Trophoblast cell (in vitro differentiated cells and primary cell): ENCODE measurements at regions not wholly inside any gene's neighbourhood (a gene's known extent, or its start where the extent isn't known, plus 50 kb on each side); places are given as distances from the start of the nearest gene placed in this dataset.
A peak's percentile ranks its signal among the peaks of the same experiment; 100 is the strongest.

ENCODE experiments used
- DNase-seq, 2 donors: peaks; one replicate each; pipeline ENCODE4 v3.0.0-alpha.2; 2016
- H2AFZ ChIP-seq: 2 replicates; pipeline ENCODE4 v1.6.1; 2013; ENCODE audit warnings: low read length, moderate library complexity, mild to moderate bottlenecking; ENCODE audit not compliant: insufficient read depth, poor library complexity
- H2AK5ac ChIP-seq: 2 replicates; pipeline ENCODE4 v1.6.1; 2013; ENCODE audit warnings: mild to moderate bottlenecking, low read length
- H2BK120ac ChIP-seq: 2 replicates; pipeline ENCODE4 v1.6.1; 2013; ENCODE audit warnings: low read length, mild to moderate bottlenecking, moderate library complexity; ENCODE audit not compliant: insufficient read depth, poor library complexity
- H2BK12ac ChIP-seq: 2 replicates; pipeline ENCODE4 v1.6.1; 2013; ENCODE audit warnings: mild to moderate bottlenecking, low read length, moderate library complexity
- H2BK5ac ChIP-seq: 2 replicates; pipeline ENCODE4 v1.6.1; 2013; ENCODE audit warnings: low read length, low read depth, moderate library complexity, mild to moderate bottlenecking; ENCODE audit not compliant: poor library complexity
- H3K14ac ChIP-seq: 2 replicates; pipeline ENCODE4 v1.6.1; 2013; ENCODE audit warnings: mild to moderate bottlenecking, low read length
- H3K18ac ChIP-seq: 2 replicates; pipeline ENCODE4 v1.6.1; 2013; ENCODE audit warnings: mild to moderate bottlenecking, low read length
- H3K23ac ChIP-seq: 2 replicates; pipeline ENCODE4 v1.6.1; 2013; ENCODE audit warnings: low read length
- H3K27ac ChIP-seq: 2 replicates; pipeline ENCODE4 v1.5.1; 2013; ENCODE audit warnings: low read depth, mild to moderate bottlenecking, inconsistent platforms, low read length, moderate library complexity
- H3K27me3 ChIP-seq: 2 replicates; pipeline ENCODE4 v1.6.1; 2013; ENCODE audit warnings: inconsistent platforms, mild to moderate bottlenecking, low read length, moderate library complexity; ENCODE audit not compliant: insufficient read depth
- H3K36me3 ChIP-seq, 2 experiments: 1 replicate in 1 of 2; 2 replicates in 1 of 2; pipeline ENCODE4 v1.6.1; 2013; ENCODE audit warnings: low read length in 2 of 2, mild to moderate bottlenecking in 2 of 2, moderate library complexity in 1 of 2; ENCODE audit not compliant: insufficient read depth in 2 of 2, control insufficient read depth in 1 of 2
- H3K4ac ChIP-seq: 2 replicates; pipeline ENCODE4 v1.6.1; 2013; ENCODE audit warnings: low read depth, mild to moderate bottlenecking, low read length, moderate library complexity
- H3K4me1 ChIP-seq, 2 experiments: 1 replicate in 1 of 2; 2 replicates in 1 of 2; pipeline ENCODE4 v1.6.1; 2013; ENCODE audit warnings: low read length in 2 of 2, mild to moderate bottlenecking in 2 of 2, moderate library complexity in 1 of 2; ENCODE audit not compliant: insufficient read depth in 2 of 2, control insufficient read depth in 1 of 2
- H3K4me2 ChIP-seq: 2 replicates; pipeline ENCODE4 v1.6.1; 2013; ENCODE audit warnings: inconsistent platforms, mild to moderate bottlenecking, low read length, moderate library complexity
- H3K4me3 ChIP-seq: 2 replicates; pipeline ENCODE4 v1.5.1; 2013; ENCODE audit warnings: mild to moderate bottlenecking, low read depth, low read length, inconsistent platforms
- H3K79me1 ChIP-seq: one replicate; pipeline ENCODE4 v1.6.1; 2013; ENCODE audit warnings: low read length
- H3K79me2 ChIP-seq: 2 replicates; pipeline ENCODE4 v1.6.1; 2013; ENCODE audit warnings: low read length, mild to moderate bottlenecking; ENCODE audit not compliant: control insufficient read depth, insufficient read depth, poor library complexity
- H3K9ac ChIP-seq: 2 replicates; pipeline ENCODE4 v1.6.1; 2013; ENCODE audit warnings: mild to moderate bottlenecking, low read length
- H3K9me3 ChIP-seq: 2 replicates; pipeline ENCODE4 v1.6.1; 2013; ENCODE audit warnings: low read depth, mild to moderate bottlenecking, control low read depth, inconsistent platforms, low read length; ENCODE audit not compliant: insufficient read depth
- H4K12ac ChIP-seq: 2 replicates; pipeline ENCODE4 v1.6.1; 2013; ENCODE audit warnings: low read depth, mild to moderate bottlenecking, low read length, moderate library complexity
- H4K8ac ChIP-seq: 2 replicates; pipeline ENCODE4 v1.6.1; 2013; ENCODE audit warnings: low read depth, mild to moderate bottlenecking, low read length, moderate library complexity
- H4K91ac ChIP-seq: one replicate; pipeline ENCODE4 v1.6.1; 2013; ENCODE audit warnings: low read depth, mild to moderate bottlenecking, low read length, moderate library complexity
- WGBS: extraction: QIAGEN DNeasy Blood & Tissue Kit; methylation state at CpG from one replicate; pipeline ENCODE4 v1.1.7; 2013; ENCODE audit warnings: missing lambda C conversion rate; ENCODE audit not compliant: insufficient read length, insufficient coverage; ENCODE audit errors: extremely low coverage; 5-methylcytosine and 5-hydroxymethylcytosine counted together

DNA sequence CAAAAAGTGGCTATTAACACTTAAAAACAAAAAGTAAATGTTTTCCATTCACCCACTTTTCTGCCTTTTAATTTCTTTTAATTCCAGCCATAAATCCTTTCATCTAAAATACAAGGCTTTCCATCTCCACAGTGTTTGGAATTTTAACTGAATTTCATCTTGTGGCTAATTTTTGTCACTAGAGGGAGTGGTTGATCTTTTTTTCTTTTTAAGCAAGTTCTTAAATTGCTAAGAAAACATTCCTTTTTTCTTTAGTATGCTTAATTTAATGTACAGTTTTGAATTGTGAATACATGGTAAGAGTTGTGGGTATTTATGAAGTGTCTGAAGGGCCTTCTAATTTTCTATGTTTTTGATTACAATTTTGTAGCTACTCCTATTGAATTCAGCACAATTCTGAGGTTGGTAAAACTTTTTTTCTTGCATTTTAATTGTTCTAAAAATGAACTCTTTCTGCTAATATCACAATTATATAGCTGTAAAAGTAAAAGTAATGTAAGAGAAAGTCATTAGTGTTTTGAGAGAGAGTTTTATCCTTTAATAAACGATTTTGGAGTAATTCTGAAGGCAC lies 54.9 kb upstream of the ANK3 start:
- Histone ChIP-seq H3K27ac (no peak overlapping the region), H3K79me1 (peaks cover 3% of the 10 kb centered on the region), H2BK120ac (no peak overlapping the region), H3K27me3 (no peaks in the 10 kb centered on the region), H3K4me3 (no peak overlapping the region), H3K14ac (no peak overlapping the region), H3K18ac (no peak overlapping the region), H4K91ac (no peak overlapping the region), H4K12ac (no peak overlapping the region), H3K4me1 (peaks cover 2 to 6% of the 10 kb centered on the region in 2 experiments), H2BK5ac (no peak overlapping the region), H4K8ac (no peak overlapping the region), H3K4me2 (no peak overlapping the region), H2BK12ac (no peak overlapping the region), H2AK5ac (no peak overlapping the region), H2AFZ (no peak overlapping the region), H3K9ac (no peak overlapping the region), H3K4ac (no peak overlapping the region), H3K79me2 (no peaks in the 10 kb centered on the region), H3K9me3 (no peaks in the 10 kb centered on the region), H3K23ac (no peak overlapping the region), H3K36me3 (no peaks in the 10 kb centered on the region)
- DNase-seq, result peak in 1 of 2 donors; percentile 67
- WGBS, result no CpG with 5 or more reads among the region's 1 CpG

- H3K4me1 ChIP-seq, result peaks cover 2 to 6% of the 10 kb centered on the region in 2 experiments
- H3K27ac ChIP-seq, result no peak overlapping the region
- H3K9ac ChIP-seq, result no peak overlapping the region
- no peak overlapping the region for H3K14ac ChIP-seq
- no peak overlapping the region for H3K23ac ChIP-seq
- no peak overlapping the region for H4K91ac ChIP-seq
- no peak overlapping the region for H2AK5ac ChIP-seq
- H3K79me1 ChIP-seq, result peaks cover 3% of the 10 kb centered on the region
- no peak overlapping the region for H2BK120ac ChIP-seq
- no peak overlapping the region for H2AFZ ChIP-seq
- H3K36me3 ChIP-seq, result no peaks in the 10 kb centered on the region
- WGBS, result no CpG with 5 or more reads among the region's 3 CpGs
- no peak overlapping the region for H3K4me2 ChIP-seq
- no peak overlapping the region for H3K4ac ChIP-seq
- no peak overlapping the region for H3K4me3 ChIP-seq
- no peaks in the 10 kb centered on the region for H3K27me3 ChIP-seq
- H2BK12ac ChIP-seq, result no peak overlapping the region
- DNase-seq, result no peak
- no peak overlapping the region for H2BK5ac ChIP-seq
- no peaks in the 10 kb centered on the region for H3K79me2 ChIP-seq
- H3K18ac ChIP-seq, result no peak overlapping the region
- H4K8ac ChIP-seq, result no peak overlapping the region
- H4K12ac ChIP-seq, result no peak overlapping the region
- no peaks in the 10 kb centered on the region for H3K9me3 ChIP-seq
These were observed 53.7 kb upstream of the ANK3 start for GRCh38 chr10:60443346-60443745.

DNA sequence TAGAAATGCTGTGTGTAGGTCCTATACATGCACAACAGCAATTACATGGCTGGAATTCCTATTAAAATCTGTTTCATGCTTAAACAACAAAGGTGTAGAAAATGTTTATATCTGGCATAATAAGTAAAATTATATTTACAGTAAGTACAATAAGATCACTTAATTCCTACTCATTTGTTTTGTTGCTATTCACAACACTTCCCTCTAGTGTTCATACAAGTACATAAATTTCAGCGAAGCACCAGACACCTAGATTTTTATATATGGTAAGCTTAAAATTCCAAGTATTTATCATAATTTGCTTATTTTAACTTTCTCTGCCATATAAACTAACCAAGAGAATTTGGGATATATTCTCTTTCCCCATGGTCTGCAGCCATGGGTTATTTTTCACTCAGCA lies 51.8 kb upstream of the ANK3 start:
- Histone ChIP-seq H3K4me1 (peaks cover 0 to 2% of the 10 kb centered on the region in 2 experiments), H2AK5ac (no peak overlapping the region), H4K12ac (no peak overlapping the region), H4K8ac (no peak overlapping the region), H3K4ac (no peak overlapping the region), H3K14ac (no peak overlapping the region), H2BK120ac (no peak overlapping the region), H2BK5ac (no peak overlapping the region), H3K9me3 (no peaks in the 10 kb centered on the region), H3K4me3 (no peak overlapping the region), H3K23ac (no peak overlapping the region), H3K4me2 (no peak overlapping the region), H3K79me2 (no peaks in the 10 kb centered on the region), H3K27me3 (no peaks in the 10 kb centered on the region), H2AFZ (no peak overlapping the region), H3K79me1 (no peaks in the 10 kb centered on the region), H3K27ac (no peak overlapping the region), H2BK12ac (no peak overlapping the region), H3K18ac (no peak overlapping the region), H3K9ac (no peak overlapping the region), H4K91ac (no peak overlapping the region), H3K36me3 (no peaks in the 10 kb centered on the region)
- WGBS, result no CpG with 5 or more reads among the region's 1 CpG
- peak in 1 of 2 donors; percentile 12 for DNase-seq

- H2AK5ac ChIP-seq, result no peak overlapping the region
- H3K79me1 ChIP-seq, result no peaks in the 10 kb centered on the region
- no peaks in the 10 kb centered on the region for H3K27me3 ChIP-seq
- no peak overlapping the region for H4K8ac ChIP-seq
- DNase-seq, result no peak
- H3K18ac ChIP-seq, result no peak overlapping the region
- H3K23ac ChIP-seq, result no peak overlapping the region
- no peaks in the 10 kb centered on the region for H3K36me3 ChIP-seq
- no peak overlapping the region for H2AFZ ChIP-seq
- H4K91ac ChIP-seq, result no peak overlapping the region
- no peak overlapping the region for H3K9ac ChIP-seq
- H3K4me3 ChIP-seq, result no peak overlapping the region
- H2BK5ac ChIP-seq, result no peak overlapping the region
- no peaks in the 10 kb centered on the region for H3K79me2 ChIP-seq
- no CpG with 5 or more reads among the region's 2 CpGs for WGBS
- no peak overlapping the region for H2BK120ac ChIP-seq
- no peak overlapping the region for H4K12ac ChIP-seq
- H3K14ac ChIP-seq, result no peak overlapping the region
- no peaks in the 10 kb centered on the region for H3K4me1 ChIP-seq
- no peak overlapping the region for H3K4me2 ChIP-seq
- H2BK12ac ChIP-seq, result no peak overlapping the region
- no peak overlapping the region for H3K27ac ChIP-seq
- no peak overlapping the region for H3K4ac ChIP-seq
- H3K9me3 ChIP-seq, result no peaks in the 10 kb centered on the region
These were observed 50.0 kb upstream of the ANK3 start for GRCh38 chr10:60439641-60440040.
